ENCODE measurements at regions not wholly inside any gene's neighbourhood (a gene's known extent, or its start where the extent isn't known, plus 50 kb on each side); places are given as distances from the start of the nearest gene placed in this dataset.

GRCh38 chr7:68422281-68422680 is 1176.0 kb upstream of the AUTS2 start:
- H3K4me3 ChIP-seq (ENCODE audit: low read length) = no peak overlapping the region
- no peaks in the 10 kb centered on the region for H3K9me3 ChIP-seq (ENCODE audit: control insufficient read depth, low read length)
- H3K27me3 ChIP-seq (ENCODE audit: control insufficient read depth, insufficient read depth, low read length) = no peaks in the 10 kb centered on the region
- no peak overlapping the region for H3K9ac ChIP-seq (ENCODE audit: low read length)
- no peaks in the 10 kb centered on the region for H3K4me1 ChIP-seq (ENCODE audit: control insufficient read depth, insufficient read depth, low read length)
- H3K36me3 ChIP-seq (ENCODE audit: control insufficient read depth, insufficient read depth, low read length) = no peaks in the 10 kb centered on the region

GRCh38 chr7:68423356-68423755 is 1174.9 kb upstream of the AUTS2 start:
- Histone ChIP-seq H3K27me3 (ENCODE audit: control insufficient read depth, insufficient read depth, low read length) (no peaks in the 10 kb centered on the region), H3K9ac (ENCODE audit: low read length) (no peak overlapping the region), H3K36me3 (ENCODE audit: control insufficient read depth, insufficient read depth, low read length) (no peaks in the 10 kb centered on the region), H3K4me3 (ENCODE audit: low read length) (no peak overlapping the region), H3K9me3 (ENCODE audit: control insufficient read depth, low read length) (no peaks in the 10 kb centered on the region), H3K4me1 (ENCODE audit: control insufficient read depth, insufficient read depth, low read length) (no peaks in the 10 kb centered on the region)

GRCh38 chr7:68424658-68425297 is 1173.5 kb upstream of the AUTS2 start:
- Histone ChIP-seq H3K4me1 (ENCODE audit: control insufficient read depth, insufficient read depth, low read length) (no peaks in the 10 kb centered on the region), H3K9ac (ENCODE audit: low read length) (no peak overlapping the region), H3K9me3 (ENCODE audit: control insufficient read depth, low read length) (no peaks in the 10 kb centered on the region), H3K27me3 (ENCODE audit: control insufficient read depth, insufficient read depth, low read length) (no peaks in the 10 kb centered on the region), H3K4me3 (ENCODE audit: low read length) (no peak overlapping the region), H3K36me3 (ENCODE audit: control insufficient read depth, insufficient read depth, low read length) (no peaks in the 10 kb centered on the region)

- Histone ChIP-seq H3K27me3 (ENCODE audit: control insufficient read depth, insufficient read depth, low read length) (no peaks in the 10 kb centered on the region), H3K9ac (ENCODE audit: low read length) (no peak overlapping the region), H3K9me3 (ENCODE audit: control insufficient read depth, low read length) (no peaks in the 10 kb centered on the region), H3K36me3 (ENCODE audit: control insufficient read depth, insufficient read depth, low read length) (no peaks in the 10 kb centered on the region), H3K4me1 (ENCODE audit: control insufficient read depth, insufficient read depth, low read length) (no peaks in the 10 kb centered on the region), H3K4me3 (ENCODE audit: low read length) (no peak overlapping the region)
Observed at GRCh38 chr7:68425377-68425776, 1172.9 kb upstream of the AUTS2 start.

- no peaks in the 10 kb centered on the region for H3K36me3 ChIP-seq (ENCODE audit: control insufficient read depth, insufficient read depth, low read length)
Observed at GRCh38 chr7:68429411-68430117, 1168.7 kb upstream of the AUTS2 start.

GRCh38 chr7:68432585-68432984 is 1165.7 kb upstream of the AUTS2 start:
- Histone ChIP-seq H3K9me3 (ENCODE audit: control insufficient read depth, low read length) (no peaks in the 10 kb centered on the region), H3K36me3 (ENCODE audit: control insufficient read depth, insufficient read depth, low read length) (no peaks in the 10 kb centered on the region), H3K9ac (ENCODE audit: low read length) (no peak overlapping the region), H3K4me1 (ENCODE audit: control insufficient read depth, insufficient read depth, low read length) (no peaks in the 10 kb centered on the region), H3K4me3 (ENCODE audit: low read length) (no peak overlapping the region), H3K27me3 (ENCODE audit: control insufficient read depth, insufficient read depth, low read length) (no peaks in the 10 kb centered on the region)

More at GRCh38 chr7:68429411-68430117, 1168.7 kb upstream of the AUTS2 start:
- Histone ChIP-seq H3K27me3 (ENCODE audit: control insufficient read depth, insufficient read depth, low read length) (no peaks in the 10 kb centered on the region), H3K4me1 (ENCODE audit: control insufficient read depth, insufficient read depth, low read length) (no peaks in the 10 kb centered on the region), H3K9me3 (ENCODE audit: control insufficient read depth, low read length) (no peaks in the 10 kb centered on the region), H3K9ac (ENCODE audit: low read length) (no peak overlapping the region), H3K4me3 (ENCODE audit: low read length) (no peak overlapping the region)

- Histone ChIP-seq H3K9me3 (ENCODE audit: control insufficient read depth, low read length) (no peaks in the 10 kb centered on the region), H3K9ac (ENCODE audit: low read length) (no peak overlapping the region), H3K4me3 (ENCODE audit: low read length) (no peak overlapping the region), H3K27me3 (ENCODE audit: control insufficient read depth, insufficient read depth, low read length) (no peaks in the 10 kb centered on the region), H3K36me3 (ENCODE audit: control insufficient read depth, insufficient read depth, low read length) (no peaks in the 10 kb centered on the region), H3K4me1 (ENCODE audit: control insufficient read depth, insufficient read depth, low read length) (no peaks in the 10 kb centered on the region)
Observed at GRCh38 chr7:68433462-68434070, 1164.7 kb upstream of the AUTS2 start.

GRCh38 chr7:68434857-68435256 is 1163.4 kb upstream of the AUTS2 start:
- H3K9ac ChIP-seq (ENCODE audit: low read length) = no peak overlapping the region
- no peaks in the 10 kb centered on the region for H3K4me1 ChIP-seq (ENCODE audit: control insufficient read depth, insufficient read depth, low read length)
- H3K36me3 ChIP-seq (ENCODE audit: control insufficient read depth, insufficient read depth, low read length) = no peaks in the 10 kb centered on the region
- no peak overlapping the region for H3K4me3 ChIP-seq (ENCODE audit: low read length)
- no peaks in the 10 kb centered on the region for H3K27me3 ChIP-seq (ENCODE audit: control insufficient read depth, insufficient read depth, low read length)
- H3K9me3 ChIP-seq (ENCODE audit: control insufficient read depth, low read length) = no peaks in the 10 kb centered on the region

GRCh38 chr7:68438016-68438415 is 1160.3 kb upstream of the AUTS2 start:
- Histone ChIP-seq H3K27me3 (ENCODE audit: control insufficient read depth, insufficient read depth, low read length) (no peaks in the 10 kb centered on the region), H3K36me3 (ENCODE audit: control insufficient read depth, insufficient read depth, low read length) (no peaks in the 10 kb centered on the region), H3K9me3 (ENCODE audit: control insufficient read depth, low read length) (no peaks in the 10 kb centered on the region), H3K9ac (ENCODE audit: low read length) (no peak overlapping the region), H3K4me1 (ENCODE audit: control insufficient read depth, insufficient read depth, low read length) (no peaks in the 10 kb centered on the region), H3K4me3 (ENCODE audit: low read length) (no peak overlapping the region)

GRCh38 chr7:68438811-68439210 is 1159.5 kb upstream of the AUTS2 start:
- Histone ChIP-seq H3K36me3 (ENCODE audit: control insufficient read depth, insufficient read depth, low read length) (no peaks in the 10 kb centered on the region), H3K4me3 (ENCODE audit: low read length) (no peak overlapping the region), H3K27me3 (ENCODE audit: control insufficient read depth, insufficient read depth, low read length) (no peaks in the 10 kb centered on the region), H3K4me1 (ENCODE audit: control insufficient read depth, insufficient read depth, low read length) (no peaks in the 10 kb centered on the region), H3K9ac (ENCODE audit: low read length) (no peak overlapping the region), H3K9me3 (ENCODE audit: control insufficient read depth, low read length) (no peaks in the 10 kb centered on the region)

GRCh38 chr7:68439897-68440296 is 1158.4 kb upstream of the AUTS2 start:
- Histone ChIP-seq H3K4me1 (ENCODE audit: control insufficient read depth, insufficient read depth, low read length) (no peaks in the 10 kb centered on the region), H3K9me3 (ENCODE audit: control insufficient read depth, low read length) (no peaks in the 10 kb centered on the region)

GRCh38 chr7:68440866-68441265 is 1157.4 kb upstream of the AUTS2 start:
- Histone ChIP-seq H3K4me3 (ENCODE audit: low read length) (no peak overlapping the region), H3K9me3 (ENCODE audit: control insufficient read depth, low read length) (no peaks in the 10 kb centered on the region), H3K27me3 (ENCODE audit: control insufficient read depth, insufficient read depth, low read length) (no peaks in the 10 kb centered on the region), H3K4me1 (ENCODE audit: control insufficient read depth, insufficient read depth, low read length) (no peaks in the 10 kb centered on the region), H3K36me3 (ENCODE audit: control insufficient read depth, insufficient read depth, low read length) (no peaks in the 10 kb centered on the region), H3K9ac (ENCODE audit: low read length) (no peak overlapping the region)

More at GRCh38 chr7:68439897-68440296, 1158.4 kb upstream of the AUTS2 start:
- H3K36me3 ChIP-seq (ENCODE audit: control insufficient read depth, insufficient read depth, low read length) = no peaks in the 10 kb centered on the region
- no peak overlapping the region for H3K9ac ChIP-seq (ENCODE audit: low read length)
- H3K4me3 ChIP-seq (ENCODE audit: low read length) = no peak overlapping the region
- H3K27me3 ChIP-seq (ENCODE audit: control insufficient read depth, insufficient read depth, low read length) = no peaks in the 10 kb centered on the region
